HG02610 (cell line): ENCODE measurements at regions not wholly inside any gene's neighbourhood (a gene's known extent, or its start where the extent isn't known, plus 50 kb on each side); places are given as distances from the start of the nearest gene placed in this dataset.
A peak's percentile ranks its signal among the peaks of the same experiment; 100 is the strongest.

Source experiments
- ATAC-seq: cut with Tn5 transposase; IDR thresholded peaks from one replicate; pipeline ENCODE4 v1.9.1; 2021; ENCODE audit warnings: mild to moderate bottlenecking, moderate library complexity; ENCODE audit not compliant: unreplicated experiment

DNA sequence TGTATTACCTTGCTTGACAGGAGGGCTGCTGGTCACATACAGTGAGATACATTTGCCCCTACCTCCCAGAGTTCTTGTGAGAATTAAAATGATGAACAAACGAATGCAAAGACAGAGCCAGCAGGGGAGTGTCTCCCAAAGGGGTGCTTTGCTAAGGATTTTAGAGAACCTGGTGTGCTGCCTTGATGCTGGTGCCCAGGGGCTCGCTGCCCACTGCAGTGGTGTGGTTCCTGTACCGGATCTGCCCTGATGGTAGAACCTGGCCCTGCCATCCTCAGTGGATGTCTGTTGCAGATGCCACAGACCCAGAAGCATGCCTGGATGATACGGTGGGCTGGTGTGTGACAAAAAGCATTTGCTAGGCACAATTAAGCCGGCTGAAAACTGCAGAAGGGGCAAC lies 414.8 kb upstream of the HS6ST1 start:
- ATAC-seq = no peak

DNA sequence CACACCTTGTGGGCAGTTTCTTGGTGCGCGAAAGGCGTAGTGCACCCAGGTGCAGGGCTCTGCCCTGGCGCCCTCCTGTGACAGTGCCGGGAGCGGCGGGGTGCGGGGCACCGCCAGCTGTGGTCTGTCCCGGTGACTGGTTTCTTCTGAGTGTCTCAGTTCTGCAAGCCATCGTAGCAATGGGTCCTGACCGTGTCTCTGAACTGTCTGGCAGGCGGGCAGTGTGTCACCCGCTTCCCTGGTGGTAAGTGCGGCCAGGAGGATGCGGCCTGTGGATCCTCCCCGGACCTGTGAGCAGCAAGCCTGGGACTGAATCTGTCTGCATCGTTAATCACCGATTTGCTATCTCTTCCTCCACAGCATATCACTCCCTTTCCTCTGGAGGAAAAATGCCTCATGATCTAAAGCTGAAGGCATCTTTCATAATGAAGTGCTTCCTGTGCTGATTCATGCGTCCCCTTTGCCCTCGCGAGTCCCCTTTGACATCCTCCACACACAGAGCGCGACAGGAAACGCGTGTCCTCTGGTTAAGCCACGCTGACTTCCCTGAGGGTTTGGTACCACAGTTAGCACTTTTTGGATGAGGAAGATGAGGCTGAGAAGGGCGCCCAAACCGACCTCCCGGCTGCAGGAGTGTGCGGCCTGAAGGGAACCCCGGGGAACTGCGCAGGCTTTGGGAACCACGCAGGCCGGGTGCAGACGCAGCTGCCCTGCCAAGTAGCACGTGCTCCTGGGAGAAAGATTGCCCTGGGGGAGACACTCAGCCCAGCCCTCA lies 416.0 kb upstream of the HS6ST1 start:
- ATAC-seq = no peak

DNA sequence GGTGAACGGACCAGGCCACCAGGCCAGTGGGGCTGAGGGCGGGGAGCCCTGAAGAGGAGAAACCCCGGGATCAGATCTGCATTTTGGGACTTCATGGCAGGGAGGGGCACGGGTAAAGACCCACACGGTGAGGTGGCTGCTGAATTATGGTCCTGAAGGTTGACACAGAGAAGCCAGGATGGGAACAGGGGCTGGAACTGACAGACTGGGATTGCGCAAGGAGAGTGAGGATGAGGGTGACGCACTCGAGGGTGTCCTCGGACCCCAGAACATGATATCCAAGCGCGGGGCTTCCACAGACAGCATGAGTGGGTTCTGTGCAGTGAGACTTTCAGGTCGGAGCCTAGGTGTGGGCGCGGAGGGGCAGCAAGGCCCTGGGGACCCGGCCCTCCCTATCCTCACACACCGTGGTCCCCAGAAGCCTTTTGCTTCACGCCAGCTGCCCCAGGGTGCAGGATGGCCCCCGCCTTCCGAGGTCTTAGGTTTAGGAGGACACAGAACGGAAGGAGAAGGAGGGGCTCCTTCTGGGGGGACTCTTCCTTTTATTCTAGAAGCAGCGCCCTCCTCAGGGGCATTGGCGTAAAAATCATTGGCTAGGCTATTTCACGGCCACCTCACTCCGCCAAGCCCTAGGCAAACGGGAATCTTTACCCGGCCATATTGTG lies 416.8 kb upstream of the HS6ST1 start:
- ATAC-seq = no peak

DNA sequence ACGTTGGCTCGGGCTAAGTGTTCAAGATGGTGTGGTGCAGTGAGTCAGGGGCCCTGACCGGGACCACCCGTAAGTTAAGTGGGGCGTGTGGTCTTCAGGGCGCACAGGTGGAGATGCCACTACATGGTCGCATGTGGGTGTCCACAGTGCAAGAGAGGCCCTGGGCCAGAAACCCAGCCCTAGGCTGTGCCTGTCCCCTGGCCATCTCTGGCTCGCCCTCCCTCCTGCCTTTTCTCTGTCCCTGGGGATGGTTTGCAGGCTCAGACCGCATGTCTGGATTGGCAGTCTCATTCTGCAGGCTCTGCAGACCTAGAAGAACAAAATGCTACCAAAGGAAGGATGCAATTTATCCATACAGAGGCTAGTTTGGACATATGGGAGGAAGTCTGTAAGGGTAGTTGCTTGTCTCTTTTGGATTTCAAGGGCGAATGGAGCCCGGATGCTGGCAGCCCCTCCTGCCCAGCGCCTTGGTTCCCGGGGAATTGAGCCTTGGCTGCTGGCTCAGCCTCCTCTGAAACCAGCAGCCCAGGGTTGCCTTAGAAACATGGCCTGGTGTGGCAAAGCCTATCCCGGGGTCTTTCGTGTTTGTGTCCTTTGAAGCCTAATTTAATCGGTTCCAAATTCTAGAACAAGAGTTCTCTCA lies 417.5 kb upstream of the HS6ST1 start:
- ATAC-seq = no peak

DNA sequence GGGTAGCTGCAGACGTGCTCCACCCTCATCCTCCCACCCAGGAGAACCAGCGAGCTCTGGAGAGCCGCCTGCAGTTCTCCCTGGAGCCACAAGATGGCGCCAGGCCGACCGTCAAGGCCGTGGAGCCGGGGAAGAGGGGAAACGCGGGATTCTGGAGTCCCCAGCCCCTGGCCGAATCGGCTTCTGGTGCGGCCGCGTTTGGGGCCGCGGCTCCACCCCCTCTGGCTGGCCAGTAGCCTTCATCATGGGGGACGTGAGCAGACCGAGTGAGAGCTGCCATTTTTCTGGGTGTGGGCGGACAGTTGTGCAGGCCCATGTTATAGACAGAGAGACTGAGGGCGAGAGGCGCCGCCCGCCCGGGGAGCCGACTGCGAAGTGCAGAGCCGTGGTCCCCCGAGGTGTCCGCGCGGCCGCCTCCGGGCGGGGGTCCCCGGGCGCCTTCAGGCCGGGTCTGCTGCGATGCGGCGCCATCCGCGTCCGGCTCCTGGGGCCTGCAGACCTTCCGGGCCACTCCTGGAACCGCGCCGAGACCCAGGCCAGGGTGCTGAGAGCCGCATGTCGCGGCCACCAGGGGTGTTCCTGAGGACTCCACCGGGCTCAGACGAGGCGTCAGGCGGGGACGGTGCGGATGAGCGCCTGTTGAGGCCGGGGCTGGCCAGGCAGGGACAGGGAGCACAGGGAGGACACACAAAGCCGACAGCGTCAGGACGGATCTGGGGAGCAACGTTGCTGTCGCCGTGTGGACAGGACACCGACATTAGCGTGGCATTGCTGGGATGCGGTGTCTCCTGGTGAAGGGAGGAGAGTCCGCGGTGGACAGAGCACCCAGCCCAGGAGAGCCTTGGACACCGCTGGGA lies 418.2 kb upstream of the HS6ST1 start:
- peak; percentile 47 for ATAC-seq

DNA sequence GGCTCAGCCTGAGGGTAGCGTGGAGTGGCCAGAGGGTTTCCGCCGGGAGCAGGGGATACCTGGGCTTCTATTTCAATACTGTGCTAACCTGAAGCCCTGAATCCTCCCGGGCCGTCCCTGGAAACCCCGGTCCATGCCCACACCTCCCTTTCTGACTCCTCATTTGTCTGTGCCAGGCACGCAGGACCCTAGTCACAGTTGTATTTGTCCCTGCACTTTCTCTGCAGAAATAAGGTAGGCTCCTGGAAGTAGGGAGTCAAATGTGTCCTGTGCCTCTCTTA lies 418.8 kb upstream of the HS6ST1 start:
- no peak for ATAC-seq

DNA sequence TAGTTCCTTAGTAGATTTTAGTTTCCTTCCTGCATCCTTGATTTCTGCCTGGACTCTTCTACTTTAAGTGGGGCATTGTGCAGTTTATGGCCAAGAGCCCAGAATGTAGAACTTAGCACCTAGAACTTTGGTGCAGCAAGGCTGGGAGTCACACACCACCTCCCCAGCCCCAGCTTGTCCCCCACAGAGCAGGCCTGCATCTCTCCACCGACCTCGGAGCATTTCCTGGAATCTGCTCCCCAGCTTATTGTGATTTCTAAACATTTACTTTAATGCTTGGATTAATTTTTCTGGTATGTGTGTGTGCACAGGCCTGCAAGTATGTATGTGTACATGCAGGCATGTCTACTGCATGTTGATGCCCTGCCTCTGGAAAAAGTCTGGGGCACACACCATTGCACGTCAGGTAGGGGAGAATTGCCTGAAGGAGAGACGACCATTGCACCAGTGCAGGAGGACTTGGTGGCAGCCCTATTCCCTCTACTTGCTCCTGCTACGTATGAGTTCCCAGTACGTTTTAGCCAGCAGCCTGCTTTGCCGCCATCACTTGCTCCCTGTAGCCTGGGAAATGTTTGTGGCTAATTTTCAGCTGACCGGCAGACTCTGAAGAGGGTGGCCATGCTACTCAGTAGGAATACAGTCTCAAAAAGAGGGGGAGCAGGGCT lies 419.9 kb upstream of the HS6ST1 start:
- no peak for ATAC-seq

DNA sequence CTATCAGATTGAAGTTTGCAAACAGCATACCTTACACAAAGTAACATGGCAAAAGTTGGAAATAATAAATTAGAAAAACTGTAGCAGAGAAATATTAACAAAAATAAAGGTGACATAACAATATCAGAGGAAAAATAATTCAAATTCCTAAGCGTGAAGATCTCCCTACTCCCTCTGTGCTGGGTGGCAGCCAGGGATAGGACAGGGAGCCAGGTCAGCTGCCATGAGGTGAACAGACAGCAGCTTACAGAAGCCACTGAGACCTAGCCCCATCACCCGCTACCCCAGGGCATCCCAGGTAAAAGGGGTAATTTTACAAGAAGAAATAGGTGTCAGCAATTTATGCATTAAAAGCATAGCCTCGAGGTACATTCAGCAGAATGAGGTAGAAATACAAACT lies 423.8 kb upstream of the HS6ST1 start:
- ATAC-seq = no peak

DNA sequence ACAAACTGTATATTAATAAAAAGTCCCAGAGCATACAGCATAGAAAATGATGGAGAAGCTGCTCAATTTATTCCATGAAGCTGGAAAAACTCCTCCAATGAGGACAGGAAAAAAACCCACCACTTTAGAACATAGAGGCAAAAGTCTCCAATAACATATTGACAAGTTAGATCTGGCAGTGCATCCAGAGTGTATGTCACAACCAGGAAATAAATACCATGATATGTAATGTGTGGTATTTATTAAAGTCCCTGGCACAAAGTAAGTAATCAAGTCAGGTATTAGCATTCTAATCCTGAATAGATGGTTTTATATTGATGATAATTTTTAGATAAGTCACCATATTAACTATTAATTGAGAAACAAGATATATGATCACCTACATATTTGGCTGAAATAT lies 427.3 kb upstream of the HS6ST1 start:
- no peak for ATAC-seq

DNA sequence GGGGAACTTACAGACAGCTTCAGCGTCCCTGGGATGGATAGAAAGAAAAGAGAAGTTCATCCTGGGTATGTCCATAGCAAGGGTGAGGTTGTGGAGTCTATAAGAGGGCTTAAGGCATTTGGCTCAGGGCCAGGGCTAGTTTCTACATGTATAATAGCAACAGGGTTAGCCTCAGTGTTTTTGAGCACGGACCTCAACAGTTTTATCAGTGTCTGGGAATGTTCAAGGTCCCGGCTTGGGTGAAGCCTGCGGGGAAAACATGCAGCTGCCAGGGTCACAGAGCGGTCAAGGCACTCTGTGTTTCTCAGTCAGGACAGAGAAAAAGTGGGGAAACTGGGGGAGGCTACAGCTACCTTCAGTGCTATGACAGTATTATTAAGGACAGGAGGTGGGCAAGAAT lies 427.7 kb upstream of the HS6ST1 start:
- no peak for ATAC-seq

DNA sequence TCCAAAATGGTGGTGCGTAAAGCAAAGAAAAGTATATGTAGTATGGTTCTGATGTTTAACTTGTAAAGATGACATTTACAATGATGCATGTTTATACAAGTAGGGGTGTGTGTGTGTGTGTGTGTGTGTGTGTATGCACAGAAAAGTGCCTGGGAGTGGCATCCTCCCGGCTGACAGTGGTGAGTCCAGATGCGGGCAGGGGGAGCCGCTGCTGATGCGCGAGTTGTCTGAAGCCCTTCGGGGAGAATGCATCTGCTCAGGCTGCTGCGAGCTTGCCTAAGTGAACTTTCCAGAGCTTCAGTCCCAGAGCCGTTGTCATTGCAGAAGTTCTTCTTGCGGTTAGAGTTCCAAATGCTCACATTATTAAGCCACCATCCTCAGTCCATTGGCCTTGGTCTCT lies 429.7 kb upstream of the HS6ST1 start:
- ATAC-seq = no peak

DNA sequence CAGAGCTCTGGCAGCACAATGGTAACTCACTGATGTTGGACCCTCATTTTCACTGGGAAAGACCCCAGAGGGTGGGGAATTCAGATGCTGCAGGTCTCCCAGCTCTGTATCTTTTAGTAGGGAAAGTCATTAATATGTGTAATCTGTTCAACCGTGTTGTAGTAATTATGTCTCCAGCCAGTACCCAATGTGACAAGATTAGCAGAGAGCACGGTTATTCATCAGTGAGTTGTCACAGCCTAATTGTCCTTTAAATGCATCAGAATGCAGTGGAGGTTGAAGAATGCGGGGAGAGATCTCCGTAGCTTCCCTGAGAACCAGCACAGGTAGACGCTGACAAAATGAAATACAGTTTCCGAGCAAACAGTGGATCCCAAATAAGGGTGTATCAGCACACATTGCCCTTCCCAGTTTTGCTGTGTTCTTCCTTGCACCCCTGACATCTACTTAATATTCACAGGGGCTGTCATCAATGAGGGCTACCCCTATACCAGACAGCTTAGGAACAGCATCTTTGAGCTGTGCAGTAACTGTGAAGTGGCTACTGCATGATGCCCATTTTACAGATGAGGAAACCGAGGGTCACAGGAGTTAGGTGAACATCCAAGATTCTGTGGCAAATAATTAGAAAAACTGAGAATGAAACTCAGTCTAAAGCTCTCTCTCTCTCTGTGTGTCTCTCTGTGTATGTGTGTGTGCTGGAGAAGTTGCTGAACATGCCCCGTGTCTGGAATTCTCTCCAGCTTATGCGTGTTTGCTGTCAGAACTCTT lies 430.4 kb upstream of the HS6ST1 start:
- no peak for ATAC-seq

DNA sequence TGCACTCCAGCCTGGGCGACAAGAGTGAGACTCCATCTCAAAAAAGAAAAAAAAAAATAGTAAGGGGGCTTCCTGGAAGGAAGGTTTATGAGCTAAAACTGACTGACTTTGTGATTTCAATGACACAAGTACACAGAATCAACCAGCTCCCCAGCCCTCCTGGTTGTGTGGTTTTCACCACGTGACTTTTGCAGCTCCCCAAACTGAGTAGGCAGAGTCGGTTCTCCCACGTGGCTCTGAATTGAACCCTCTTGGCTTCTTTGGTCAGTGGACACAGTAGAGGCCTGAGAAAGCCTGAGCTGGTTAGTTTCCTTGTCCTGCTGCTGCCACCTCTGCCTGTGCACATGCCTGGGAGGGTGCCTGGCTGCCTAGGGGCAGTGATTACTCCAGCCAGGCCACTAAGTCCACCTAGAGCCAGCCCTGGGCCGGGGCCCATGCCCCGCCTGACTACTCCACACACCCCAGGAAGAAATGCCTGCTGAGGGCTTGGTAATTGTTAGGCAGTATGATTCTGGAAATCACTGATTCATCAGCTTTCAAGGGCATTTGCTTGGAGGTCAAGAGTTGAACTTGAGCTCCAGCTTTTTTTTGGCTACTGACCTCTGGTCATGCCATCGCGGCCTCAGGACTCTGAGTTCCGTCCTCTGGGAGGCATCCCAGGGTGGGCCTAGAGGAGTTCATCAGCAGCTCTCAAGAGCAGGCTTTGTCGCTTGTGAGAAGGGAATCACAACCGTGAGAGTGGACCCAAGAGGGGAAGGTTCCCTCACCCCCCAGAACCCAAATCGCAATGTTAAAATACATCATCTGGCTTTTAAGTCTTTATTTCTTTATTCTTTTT lies 431.9 kb upstream of the HS6ST1 start:
- ATAC-seq = no peak

DNA sequence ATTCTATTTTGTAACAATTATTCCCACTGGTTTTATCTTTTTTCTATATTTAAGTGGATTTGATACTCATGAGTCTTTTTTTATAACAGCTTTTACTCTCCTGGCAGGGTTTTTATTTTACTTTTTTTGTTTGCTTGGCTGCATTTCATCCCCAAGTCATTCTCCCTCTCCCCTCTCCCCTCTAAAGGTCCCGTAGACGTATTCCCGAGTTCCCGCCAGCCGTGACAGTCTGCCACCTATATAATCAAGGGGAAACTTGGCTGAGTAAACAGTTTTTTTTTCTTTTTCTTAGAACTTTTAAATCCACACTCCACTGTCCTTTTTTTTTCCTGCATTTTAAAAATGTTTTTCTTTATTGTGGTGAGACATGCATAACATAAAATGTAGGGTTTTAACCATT lies 433.1 kb upstream of the HS6ST1 start:
- no peak for ATAC-seq

DNA sequence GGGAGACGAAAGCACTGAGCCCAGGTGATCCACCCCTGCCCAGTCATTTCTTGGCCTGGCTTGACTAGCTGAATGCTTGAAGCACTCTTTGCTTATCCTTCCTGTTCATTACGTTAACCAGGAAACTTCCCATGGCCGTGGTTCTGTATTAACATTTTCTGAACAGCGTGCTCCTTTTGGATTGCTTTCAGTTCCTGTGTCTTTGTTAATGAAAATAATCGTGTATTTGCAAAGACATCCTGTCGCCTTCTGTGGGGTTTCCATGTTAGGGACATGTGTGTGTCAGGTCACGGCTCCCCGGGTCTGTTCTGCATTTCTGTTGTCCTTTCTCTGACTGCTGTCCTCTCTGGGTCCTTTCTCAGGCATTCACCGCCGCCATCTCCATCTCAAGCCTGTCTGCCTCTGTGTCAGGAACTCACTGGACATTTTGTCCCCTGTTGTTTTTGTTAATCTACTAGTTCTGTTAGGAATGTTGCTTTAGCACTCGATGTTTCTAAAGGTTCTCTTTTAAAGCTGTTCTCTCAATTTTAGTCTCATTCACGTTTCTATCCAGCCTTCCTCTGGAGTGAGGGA lies 434.1 kb upstream of the HS6ST1 start:
- no peak for ATAC-seq

DNA sequence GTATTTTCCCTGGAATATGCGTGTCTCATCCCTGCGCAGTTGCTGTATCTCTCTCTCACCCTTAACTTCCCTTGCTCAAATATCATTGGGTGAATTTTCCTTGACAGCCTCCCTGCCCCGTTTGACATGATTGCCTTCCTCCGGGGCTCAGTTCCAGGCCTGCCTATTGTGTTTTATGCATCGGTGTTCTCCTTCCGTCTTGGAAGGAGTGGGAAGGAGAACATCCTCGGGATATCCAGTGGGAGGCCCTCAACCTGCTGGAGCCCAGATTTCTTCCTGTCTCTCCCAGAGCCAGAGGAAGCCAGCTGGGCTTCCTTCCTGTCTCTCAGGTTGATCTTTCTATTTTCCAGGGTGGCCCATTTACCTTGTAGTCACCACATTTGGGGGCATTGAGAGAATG lies 434.7 kb upstream of the HS6ST1 start:
- ATAC-seq = no peak

DNA sequence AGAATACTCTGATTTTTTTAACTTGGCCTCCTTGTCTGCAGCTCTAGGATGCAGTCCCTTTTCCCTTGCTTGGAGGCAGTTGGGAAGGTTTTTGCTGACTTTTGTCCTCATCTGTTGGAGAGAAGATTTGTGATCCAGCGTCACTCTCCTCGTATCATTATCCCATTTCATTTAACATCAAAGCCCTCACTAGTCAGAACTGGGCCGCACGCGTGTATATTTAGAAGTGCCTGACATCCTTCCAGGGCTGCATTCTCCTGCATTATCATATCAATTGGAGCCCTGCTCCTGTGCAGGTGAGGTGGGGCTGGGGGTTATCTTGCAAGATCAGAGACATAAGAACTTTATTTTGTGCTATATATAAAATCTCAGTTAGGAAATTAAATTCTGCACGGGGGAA lies 435.1 kb upstream of the HS6ST1 start:
- no peak for ATAC-seq

DNA sequence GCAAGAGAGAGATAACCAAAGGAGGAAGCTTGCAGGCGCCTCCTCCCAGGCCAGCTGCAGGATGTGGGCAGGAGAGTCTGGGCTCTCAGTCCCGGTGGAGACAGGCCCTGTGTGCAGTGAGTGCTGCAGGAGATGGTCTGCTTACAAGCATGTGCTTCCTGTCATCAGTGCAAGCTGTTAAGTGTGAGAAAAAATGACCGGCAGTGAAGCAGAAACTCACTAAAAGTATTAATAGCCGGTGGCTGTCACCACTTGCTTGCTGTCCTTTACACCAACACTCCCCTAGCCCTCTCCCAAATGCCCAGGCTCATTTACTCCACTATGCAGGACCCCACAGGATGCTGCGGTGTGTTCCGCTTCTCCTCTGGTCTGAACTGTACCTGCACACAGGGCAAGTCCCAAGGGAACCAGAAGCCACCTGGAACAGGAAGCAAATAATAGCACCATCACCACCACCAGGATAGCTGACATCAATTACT lies 435.6 kb upstream of the HS6ST1 start:
- peak; percentile 95 for ATAC-seq
